GM18505 (cell line): ENCODE measurements at regions not wholly inside any gene's neighbourhood (a gene's known extent, or its start where the extent isn't known, plus 50 kb on each side); places are given as distances from the start of the nearest gene placed in this dataset.

ENCODE experiments used
- ATAC-seq: cut with Tn5 transposase; IDR thresholded peaks from one replicate; pipeline ENCODE4 v1.9.1; 2021; ENCODE audit not compliant: unreplicated experiment
- POLR2A ChIP-seq: IDR thresholded peaks from 4 replicates; pipeline ENCODE4 v1.6.1; 2011; ENCODE audit warnings: borderline replicate concordance; ENCODE audit not compliant: insufficient read depth, insufficient read length; ENCODE audit errors: extremely low read depth

DNA sequence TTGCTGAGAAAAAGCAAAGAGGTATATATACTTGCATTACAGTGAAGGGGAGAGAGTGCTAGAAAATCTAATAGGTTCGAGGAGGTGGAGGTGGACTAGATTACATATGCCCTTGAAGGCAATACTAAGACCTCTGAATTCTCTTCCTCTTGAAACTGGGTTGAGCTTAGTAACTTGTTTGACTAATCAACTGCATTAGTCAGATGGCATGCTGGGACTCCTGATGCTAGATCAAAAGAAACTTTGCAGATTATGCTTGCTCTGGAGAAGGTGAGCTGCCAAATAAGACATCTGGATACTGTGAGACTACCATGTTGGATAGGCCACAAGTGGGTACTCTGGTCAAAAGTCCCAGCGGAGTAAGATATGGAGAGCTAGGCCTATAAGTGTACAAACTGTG lies 331.3 kb downstream of the KLF5 start:
- no peak for ATAC-seq
- no peak for TF ChIP-seq POLR2A

DNA sequence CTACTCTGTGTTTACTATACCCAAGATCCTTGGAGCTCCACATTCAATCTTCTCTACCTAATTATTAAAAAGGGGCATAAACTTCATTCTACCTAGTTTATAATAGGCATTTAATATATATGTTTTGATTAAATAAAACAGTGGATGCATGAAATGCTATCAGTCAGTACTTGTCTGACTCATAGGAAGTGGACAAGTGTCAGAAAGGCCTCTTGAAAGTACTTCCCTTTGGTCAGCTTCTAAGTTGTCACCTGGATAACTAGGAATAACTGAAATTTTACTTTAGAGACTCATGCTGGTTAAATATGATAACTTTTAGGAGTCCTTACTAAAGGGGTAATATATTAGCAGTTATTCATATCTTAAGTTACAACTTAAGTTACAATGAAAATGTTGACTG lies 329.8 kb downstream of the KLF5 start:
- ATAC-seq: no peak
- TF ChIP-seq POLR2A: no peak

DNA sequence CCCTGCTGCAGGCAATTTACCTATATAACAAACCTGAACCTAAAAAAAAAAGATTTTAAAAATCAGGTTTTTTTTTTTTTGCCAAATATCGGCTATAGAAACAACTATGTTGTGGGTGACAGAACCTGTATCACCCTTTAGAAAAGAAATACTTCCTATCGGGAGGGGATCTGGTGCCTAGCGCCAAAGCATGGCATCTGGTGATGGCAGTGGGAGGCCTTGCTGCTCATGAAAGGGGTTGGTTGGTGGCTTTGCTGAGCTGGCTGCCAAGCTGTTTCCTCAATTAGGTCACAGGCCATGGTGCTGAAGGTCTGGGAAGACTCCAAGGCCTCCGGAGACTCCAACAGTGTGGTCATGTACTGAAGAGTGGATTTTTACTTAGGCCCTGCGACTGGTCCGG lies 328.5 kb downstream of the KLF5 start:
- TF ChIP-seq POLR2A: no peak
- no peak for ATAC-seq

DNA sequence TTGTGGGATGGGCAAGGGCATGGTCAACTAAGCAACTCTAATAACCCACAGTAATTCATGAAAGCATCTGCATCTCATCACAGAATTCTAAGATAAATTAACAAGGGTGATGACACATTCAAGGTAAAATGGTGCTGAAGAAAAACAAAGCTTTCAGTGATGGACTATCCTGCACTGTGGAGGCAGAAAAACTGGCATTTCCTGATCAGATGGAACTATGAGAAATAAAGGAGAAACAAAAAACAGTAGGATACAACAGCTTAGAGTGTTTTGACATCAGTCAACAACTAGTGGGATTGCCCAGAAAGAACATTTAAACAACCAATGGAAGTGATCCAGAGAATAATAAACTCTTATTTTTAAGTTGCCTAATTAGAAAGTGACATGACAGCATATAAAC lies 327.0 kb downstream of the KLF5 start:
- TF ChIP-seq POLR2A: no peak
- no peak for ATAC-seq

DNA sequence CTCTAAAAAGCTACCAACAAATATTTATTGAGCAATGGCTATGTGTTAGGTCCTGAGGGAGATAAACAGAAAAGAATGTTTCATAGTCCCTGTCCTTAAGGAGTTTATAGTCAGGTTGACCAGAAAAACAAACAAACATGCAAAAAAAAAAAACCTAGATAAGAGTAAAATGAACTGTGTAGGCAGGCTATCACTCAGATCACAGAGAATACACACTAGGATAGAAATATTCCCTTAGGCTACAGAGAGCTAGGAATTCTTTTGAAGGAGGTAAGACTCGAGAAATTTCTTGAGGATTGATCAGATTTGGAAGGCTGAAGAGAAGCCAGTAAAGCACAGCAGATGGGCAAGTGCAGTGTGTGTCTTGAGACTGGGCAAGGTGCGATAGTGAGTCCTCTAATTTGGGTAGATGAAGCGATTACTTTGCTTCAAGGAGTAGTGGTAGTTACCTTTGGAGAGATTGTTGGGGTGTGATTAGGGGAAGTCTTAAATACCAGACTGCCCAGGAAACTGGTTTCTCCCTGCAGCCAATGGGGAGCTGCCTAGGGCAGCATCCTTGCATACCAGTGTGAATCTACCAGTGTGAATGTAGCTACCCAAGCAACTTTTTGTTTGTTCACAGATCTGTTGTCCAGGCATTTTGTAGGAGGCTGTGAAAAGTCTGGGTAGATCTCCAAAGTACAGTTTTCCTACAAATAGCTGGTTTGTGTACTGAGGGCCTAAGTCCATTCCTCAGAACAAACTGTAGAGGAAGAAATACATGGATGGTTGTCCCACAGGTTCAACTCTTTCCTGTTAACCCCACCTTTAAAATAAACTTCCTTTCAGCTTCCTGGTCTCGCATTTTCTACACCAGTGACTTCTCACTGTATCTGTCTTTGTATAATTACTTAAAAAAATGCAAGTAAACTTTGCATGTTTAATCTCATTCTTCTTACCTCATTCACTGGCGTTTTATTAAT lies 314.1 kb downstream of the KLF5 start:
- TF ChIP-seq POLR2A: no peak
- ATAC-seq: no peak

DNA sequence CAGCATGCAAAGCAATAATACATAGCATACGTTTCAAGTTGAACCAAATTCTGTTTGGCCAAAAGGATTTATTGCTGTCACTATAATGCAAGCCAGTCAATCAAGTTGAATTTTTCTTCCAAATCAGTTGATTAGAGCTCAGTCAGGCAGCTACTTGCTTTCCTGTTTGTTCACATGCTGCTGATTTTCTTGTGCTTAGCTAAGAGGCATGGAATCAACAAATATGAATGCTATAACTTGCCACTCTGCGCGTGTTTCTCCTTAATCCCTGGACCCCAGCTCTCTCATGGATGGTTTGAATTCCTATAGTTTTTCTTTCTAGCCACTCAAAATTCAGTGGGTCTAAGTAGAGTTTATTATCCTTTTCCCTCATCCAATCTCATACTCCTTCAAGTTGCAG lies 311.3 kb downstream of the KLF5 start:
- no peak for TF ChIP-seq POLR2A
- no peak for ATAC-seq

DNA sequence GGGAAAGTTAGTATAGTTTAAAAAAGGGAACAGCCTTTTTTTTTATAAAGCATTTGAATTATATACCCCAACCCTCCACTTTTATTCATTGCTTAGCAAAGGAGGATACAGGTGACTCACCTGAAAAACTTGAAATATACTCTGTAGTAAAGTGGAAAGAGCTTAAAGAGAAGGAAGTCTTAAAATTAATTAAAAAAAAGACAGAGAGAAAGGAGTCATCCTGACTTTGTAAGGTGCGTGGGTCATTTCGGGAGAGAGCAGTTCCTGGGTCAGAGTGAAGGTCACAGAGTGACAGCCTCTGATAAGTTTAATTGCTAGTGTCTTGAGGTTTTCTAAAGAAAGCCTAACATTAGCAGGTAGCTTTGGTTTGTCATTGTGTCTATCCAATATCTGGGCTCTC lies 310.3 kb downstream of the KLF5 start:
- TF ChIP-seq POLR2A: no peak

DNA sequence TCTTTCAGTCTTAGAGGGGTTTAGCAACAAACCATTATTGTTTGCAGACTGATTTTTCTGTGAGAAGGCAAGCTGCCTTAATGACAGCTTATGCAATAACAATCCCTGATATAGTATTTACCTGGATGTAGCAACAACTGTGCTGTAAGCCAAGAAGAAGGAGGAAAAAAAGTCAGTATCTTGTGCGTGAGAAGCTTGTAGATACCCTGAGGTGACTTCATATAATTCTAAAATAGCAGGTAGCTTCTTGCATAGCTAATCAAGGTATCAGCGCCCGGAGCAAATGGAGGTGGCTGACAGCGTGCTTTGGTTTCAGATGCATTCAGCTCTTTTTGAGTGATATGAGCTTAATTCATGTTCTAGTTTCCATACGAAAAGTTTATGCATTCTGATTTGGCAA lies 309.8 kb downstream of the KLF5 start:
- ATAC-seq: no peak
- TF ChIP-seq POLR2A: no peak

More for the DNA sequence above, 310.3 kb downstream of the KLF5 start:
- no peak for ATAC-seq

DNA sequence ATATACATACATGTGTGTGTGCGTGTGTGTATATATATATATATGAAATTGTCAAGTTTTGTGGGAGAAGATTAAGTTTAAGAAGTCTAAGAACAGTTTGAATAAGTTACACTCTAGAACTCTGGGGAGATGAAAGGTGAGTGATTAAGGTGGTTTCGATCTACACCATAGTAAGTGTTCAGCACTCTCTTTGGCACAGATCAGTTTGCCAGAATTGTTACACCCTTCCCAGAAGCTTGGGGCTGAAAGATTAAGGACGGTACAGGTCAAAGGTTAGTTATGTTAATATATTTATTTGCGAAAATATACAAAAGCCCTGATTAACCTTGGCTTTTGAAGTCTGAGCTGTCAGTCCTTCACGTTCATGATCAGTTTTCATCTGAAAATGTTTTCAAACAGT lies 309.1 kb downstream of the KLF5 start:
- ATAC-seq: no peak

DNA sequence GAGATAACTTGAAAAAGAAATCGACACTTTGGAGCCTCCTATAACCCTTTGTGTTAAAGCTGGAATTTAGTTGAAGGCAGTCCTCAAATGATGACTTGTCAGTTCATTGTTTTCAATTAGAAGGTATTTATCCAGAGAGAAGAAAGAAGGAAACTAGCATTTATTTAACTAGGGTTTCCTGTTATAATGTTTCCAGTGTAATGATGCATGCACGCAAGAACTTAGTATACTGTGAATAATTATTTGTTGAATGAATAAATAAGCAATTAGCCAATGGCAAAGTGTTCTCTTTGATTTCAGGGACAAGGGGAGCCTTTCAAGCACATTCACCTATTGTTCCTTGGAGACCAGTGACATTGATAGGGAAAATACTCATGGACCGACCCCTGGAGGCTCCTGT lies 307.4 kb downstream of the KLF5 start:
- TF ChIP-seq POLR2A: no peak
- ATAC-seq: no peak

More for the DNA sequence above, 309.1 kb downstream of the KLF5 start:
- no peak for TF ChIP-seq POLR2A

DNA sequence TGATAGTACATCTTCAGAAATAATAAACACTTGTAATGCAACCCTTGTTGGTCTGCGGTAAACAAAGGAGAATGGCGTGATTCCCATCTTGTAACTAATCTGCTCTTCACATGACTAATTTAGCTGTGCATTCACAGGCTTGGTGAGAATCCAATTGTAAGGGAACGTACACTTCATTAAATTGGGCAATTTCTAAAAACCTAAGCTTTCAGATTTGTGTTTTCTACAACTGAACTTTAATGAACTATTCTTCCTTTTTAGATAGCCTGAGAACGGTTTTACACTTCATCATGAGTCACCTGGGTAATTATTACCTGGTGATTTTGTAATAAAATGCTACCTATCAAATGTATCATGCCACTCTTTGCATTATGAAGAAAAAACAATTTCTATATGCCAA lies 306.9 kb downstream of the KLF5 start:
- no peak for ATAC-seq
- no peak for TF ChIP-seq POLR2A

DNA sequence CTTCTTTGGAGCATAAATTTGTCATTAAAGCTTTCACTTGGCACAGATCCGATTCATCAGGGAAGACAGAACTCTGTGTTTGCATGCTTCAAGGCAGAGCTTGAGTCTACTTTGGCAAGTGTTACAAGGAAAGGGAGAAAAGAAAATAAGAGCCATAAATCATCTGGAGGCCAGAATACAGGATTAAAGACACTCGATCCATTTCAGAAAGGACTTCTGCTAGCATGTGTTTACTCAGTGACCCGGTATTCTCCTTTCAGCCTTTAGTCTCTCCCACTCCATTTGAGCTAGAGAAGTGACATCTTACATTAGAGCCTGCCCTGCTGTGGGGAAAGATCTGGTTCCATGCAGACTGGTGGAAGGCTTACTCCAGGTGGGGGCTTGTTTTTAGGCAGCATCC lies 306.4 kb downstream of the KLF5 start:
- no peak for ATAC-seq
- TF ChIP-seq POLR2A: no peak

DNA sequence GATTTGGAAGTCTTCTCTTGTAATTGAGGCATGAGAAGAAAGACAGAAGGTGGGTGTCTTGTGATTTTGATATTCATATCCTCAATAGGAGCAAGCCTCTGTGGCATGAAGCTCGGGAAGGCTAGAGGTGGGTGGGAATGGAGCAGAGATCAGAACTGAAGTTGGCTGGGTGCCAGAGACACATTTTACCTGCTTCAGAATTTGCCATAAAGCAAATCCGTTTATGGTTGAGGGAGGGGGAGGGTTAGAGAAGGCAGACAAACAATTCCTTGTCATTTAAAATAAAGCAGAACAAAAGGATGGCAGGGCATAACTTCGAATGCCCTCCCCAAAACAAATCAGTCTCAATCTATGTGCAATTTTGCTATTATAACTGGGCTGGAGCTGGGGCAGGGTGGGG lies 305.9 kb downstream of the KLF5 start:
- TF ChIP-seq POLR2A: no peak
- ATAC-seq: no peak

DNA sequence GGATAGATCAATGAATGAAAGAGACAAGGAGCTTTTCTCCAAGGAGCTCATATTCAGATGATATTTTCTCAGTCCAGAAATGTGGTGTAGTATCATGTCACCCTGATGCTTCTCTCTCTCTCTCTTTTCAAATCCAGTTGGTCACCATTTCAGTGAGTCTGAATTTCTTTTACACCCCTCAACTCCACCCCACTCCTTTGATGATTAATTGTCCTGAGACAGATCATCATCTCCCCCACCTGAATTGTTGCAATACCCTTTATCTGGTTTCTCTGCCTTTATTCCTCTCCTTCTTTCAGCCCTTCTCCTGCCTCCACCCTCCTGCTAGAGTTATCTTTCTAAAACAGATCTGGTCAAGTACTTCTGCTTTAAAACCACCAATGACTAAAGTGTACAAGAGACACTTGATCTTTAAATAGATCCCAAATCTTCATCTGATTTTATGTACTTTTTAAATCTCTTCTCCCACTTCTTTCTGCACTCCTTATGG lies 299.8 kb downstream of the KLF5 start:
- ATAC-seq: no peak
- TF ChIP-seq POLR2A: no peak
